Mesodermal cell (in vitro differentiated cells): ENCODE measurements at regions not wholly inside any gene's neighbourhood (a gene's known extent, or its start where the extent isn't known, plus 50 kb on each side); places are given as distances from the start of the nearest gene placed in this dataset.
"Not testable (repeated sequence)": the region's sequence is repeated elsewhere in the genome, so short reads cannot be mapped to it uniquely, and the experiment has no call there.

Experiments used
- H3K27ac ChIP-seq: 2 replicates; pipeline ENCODE4 v1.7.0; 2013; ENCODE audit warnings: mild to moderate bottlenecking, low read depth, low read length, moderate library complexity; ENCODE audit not compliant: severe bottlenecking
- H3K36me3 ChIP-seq: 2 replicates; pipeline ENCODE4 v1.7.1; 2013; ENCODE audit warnings: mild to moderate bottlenecking, low read length, moderate library complexity; ENCODE audit not compliant: control insufficient read depth, insufficient read depth
- H3K4me1 ChIP-seq: one replicate; pipeline ENCODE4 v1.7.1; 2013; ENCODE audit warnings: mild to moderate bottlenecking, low read length; ENCODE audit not compliant: insufficient read depth, control insufficient read depth, poor library complexity, severe bottlenecking
- H3K4me3 ChIP-seq: 2 replicates; pipeline ENCODE4 v1.7.0; 2013; ENCODE audit warnings: low read length, control low read depth, mild to moderate bottlenecking; ENCODE audit not compliant: insufficient read depth, poor library complexity, severe bottlenecking; ENCODE audit errors: extremely low read depth
- H3K9me3 ChIP-seq: 2 replicates; pipeline ENCODE4 v1.7.1; 2013; ENCODE audit warnings: mild to moderate bottlenecking, low read length, moderate library complexity; ENCODE audit not compliant: control insufficient read depth
- WGBS, 2 experiments: methylation state at CpG; one replicate each; pipeline ENCODE4 v1.1.5; 2013; ENCODE audit warnings: missing lambda C conversion rate in 2 of 2; ENCODE audit not compliant: insufficient coverage in 2 of 2; 5-methylcytosine and 5-hydroxymethylcytosine counted together

DNA sequence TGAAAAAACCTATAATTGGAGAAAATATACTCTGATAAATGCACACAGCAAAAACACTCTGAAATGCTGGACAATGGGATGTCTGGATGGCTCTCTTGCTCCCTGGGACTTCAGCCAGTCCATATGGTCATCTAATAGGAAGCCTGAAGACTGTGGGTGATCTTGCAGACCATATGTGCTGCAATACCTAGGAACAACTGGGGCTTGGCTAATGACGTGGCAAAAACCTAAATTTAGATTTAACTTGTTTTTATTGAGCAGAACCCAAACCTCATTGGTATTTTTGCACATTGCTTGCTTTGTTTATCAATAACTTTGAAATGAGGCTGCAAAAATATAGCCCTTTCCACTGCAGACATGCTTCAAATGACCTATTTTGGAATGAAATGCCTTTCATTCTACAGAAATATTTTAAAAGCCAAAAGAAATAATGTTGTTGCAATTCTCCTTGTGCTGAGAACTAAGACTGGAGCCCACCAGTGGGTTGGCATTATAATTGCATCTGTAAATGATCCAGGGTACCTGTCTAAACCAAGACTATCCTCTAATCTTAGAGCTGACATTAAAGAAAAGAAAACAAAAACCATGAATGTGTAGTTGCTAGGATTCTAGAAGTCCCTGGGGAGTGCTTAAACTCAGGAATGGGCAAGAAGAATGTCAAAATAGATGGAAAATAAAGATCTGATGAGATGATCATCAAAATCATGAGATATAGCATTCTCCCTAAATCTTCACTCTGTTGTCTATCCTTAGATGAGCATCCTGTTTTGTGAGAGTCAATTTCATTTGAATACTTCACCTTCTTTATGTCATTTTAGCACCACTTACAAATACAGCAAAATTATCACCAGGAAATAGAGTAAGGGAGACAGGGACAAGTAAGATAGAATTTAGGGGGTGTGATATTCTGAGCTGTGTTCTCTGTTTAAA is 152.1 kb upstream of the RIMS1 start:
- Histone ChIP-seq H3K36me3 (no peaks in the 10 kb centered on the region), H3K4me3 (no peak overlapping the region), H3K9me3 (no peaks in the 10 kb centered on the region), H3K27ac (no peak overlapping the region), H3K4me1 (no peaks in the 10 kb centered on the region)
- no CpG with 5 or more reads among the region's 1 CpG for WGBS, 2 experiments

DNA sequence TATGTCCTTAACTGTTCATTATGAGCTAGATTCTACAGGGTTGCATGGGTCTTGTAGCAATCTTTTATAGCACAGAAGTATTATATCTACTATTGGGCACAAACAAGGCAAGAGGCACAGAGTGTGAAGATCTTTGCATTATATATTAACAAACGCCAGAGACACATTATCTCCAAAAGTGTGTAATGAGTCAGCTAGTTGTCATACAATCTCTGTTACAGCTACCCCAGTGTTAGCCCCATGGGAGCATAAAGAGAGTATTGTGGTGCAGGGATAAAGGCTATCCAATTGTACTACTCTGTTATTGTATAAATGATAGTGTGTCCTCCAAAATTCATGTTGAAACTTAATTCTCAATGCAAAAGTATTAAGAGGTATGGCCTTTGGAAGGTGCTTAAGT is 148.4 kb upstream of the RIMS1 start:
- Histone ChIP-seq H3K27ac (no peak overlapping the region), H3K9me3 (no peaks in the 10 kb centered on the region), H3K4me1 (no peaks in the 10 kb centered on the region), H3K36me3 (no peaks in the 10 kb centered on the region), H3K4me3 (no peak overlapping the region)
- WGBS, 2 experiments: no CpG with 5 or more reads among the region's 1 CpG

DNA sequence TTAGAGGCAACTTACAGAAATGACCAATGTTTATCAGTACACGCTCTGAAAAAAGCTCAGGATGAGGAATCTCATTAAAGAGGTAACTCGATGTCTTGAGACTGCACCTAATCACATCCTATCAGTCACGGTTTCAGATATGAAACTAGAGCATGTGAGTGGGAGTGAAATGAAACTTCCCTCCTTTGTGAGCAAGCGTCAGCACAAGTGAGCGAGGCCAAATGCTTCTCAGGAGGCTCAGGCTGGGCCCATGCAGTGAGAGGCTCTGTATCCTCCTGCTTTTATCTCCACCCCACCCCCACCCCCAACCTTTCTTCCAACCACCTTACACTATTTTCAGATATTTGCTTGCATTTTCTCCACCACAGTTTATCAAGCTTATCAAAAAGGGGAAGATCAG is 140.8 kb upstream of the RIMS1 start:
- no peaks in the 10 kb centered on the region for H3K36me3 ChIP-seq
- WGBS, 2 experiments: 67% methylated on average over 1 of the region's 5 CpGs; no CpG with 5 or more reads in 1 of the 2 experiments

DNA sequence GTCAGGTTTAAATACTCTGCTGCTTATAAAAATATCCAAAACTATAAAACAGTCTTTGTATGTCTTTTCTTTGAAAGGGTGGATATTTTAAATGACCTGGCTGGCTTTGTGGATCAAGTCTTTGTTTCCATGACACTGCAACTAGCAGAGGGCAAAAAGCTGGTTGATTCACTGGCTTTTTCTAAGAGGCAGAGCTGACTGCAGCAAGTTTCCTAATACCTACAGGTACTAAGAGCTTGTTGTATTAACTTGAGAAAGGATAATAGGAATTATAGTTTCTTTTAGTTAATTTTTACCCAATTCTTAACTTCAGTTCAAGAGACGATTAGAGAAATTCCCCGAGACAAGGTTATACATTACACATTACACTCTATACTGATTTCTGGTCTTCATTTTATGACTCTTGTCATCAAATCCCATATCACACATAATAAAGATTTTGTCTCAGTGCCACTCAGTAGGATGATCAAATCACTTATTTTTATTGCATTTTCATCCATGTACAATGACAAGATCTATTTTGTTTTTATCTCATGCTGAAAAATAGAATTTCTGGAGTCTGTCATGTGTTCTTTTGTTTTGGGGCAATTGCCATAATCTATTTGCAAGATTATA is 120.1 kb upstream of the RIMS1 start:
- no peaks in the 10 kb centered on the region for H3K9me3 ChIP-seq
- no peaks in the 10 kb centered on the region for H3K36me3 ChIP-seq
- no peak overlapping the region for H3K27ac ChIP-seq
- H3K4me3 ChIP-seq: no peak overlapping the region
- WGBS, 2 experiments: 80% methylated on average over 2 of the region's 2 CpGs; no CpG with 5 or more reads in 1 of the 2 experiments
- H3K4me1 ChIP-seq: no peaks in the 10 kb centered on the region

More for the DNA sequence above, 140.8 kb upstream of the RIMS1 start:
- Histone ChIP-seq H3K9me3 (no peaks in the 10 kb centered on the region), H3K4me3 (no peak overlapping the region), H3K4me1 (no peaks in the 10 kb centered on the region), H3K27ac (no peak overlapping the region)

DNA sequence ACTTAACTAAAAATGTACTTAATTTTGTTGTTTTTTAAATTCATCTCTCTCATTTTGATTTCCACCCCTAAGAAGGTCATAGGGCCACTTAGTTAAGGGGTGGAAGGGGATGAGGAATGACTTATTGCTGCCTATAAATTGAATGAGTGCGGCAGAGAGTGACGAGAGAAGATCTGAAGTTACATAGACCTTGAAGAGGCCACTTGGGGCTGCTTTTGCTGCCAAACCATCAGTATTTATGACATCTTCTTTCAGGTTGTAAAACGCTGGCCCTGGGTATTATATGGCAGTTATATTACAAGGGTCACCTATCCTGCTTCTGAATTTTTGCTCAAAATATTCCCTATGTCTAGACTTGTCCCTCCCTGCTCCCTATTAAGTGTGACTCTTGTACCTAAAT is 119.6 kb upstream of the RIMS1 start:
- H3K27ac ChIP-seq: no peak overlapping the region
- no peaks in the 10 kb centered on the region for H3K9me3 ChIP-seq
- H3K4me3 ChIP-seq: no peak overlapping the region
- WGBS, 2 experiments: no CpG with 5 or more reads among the region's 3 CpGs
- H3K36me3 ChIP-seq: no peaks in the 10 kb centered on the region
- H3K4me1 ChIP-seq: no peaks in the 10 kb centered on the region

DNA sequence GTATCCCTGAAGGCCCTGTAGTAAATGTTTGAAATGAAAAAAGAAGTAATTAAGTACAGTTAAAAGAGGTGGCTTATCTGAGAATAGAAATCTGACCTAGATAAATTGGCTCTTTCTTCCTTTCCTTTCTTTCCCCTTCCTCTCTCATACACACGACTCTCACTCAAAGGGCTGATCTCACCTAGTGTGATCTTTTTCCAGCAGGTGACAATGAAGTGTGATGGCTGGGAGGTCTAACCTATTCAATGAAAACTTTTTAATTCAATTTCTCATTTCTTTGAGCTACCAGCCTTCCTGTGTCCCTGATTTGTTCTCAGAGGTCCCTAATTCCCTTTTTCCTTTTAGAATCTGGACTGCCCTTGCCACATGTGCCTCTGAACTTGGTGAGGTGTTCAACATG is 118.0 kb upstream of the RIMS1 start:
- Histone ChIP-seq H3K36me3 (no peaks in the 10 kb centered on the region), H3K9me3 (no peaks in the 10 kb centered on the region), H3K4me3 (no peak overlapping the region), H3K4me1 (no peaks in the 10 kb centered on the region), H3K27ac (no peak overlapping the region)
- WGBS, 2 experiments: no CpG with 5 or more reads among the region's 1 CpG

DNA sequence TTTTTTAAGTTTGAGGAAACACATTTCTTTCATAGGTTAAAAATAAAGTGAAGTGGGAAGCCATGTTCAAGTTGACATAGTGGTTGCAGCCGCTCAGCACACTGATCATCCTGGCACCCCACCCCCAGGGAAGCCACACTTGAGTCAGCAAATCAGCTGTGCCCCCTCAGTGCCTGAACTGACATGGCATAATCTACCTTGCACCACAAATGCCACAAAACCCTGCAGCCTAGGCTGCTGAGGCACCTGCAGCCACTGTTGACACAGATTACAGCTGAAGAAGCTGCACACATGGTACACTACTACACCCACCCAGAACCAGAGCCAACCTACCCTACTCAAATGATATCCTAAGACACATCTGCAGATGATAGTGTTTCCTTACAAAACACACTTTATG is 77.5 kb upstream of the RIMS1 start:
- WGBS, 2 experiments: 86% methylated on average over 1 of the region's 1 CpG; no CpG with 5 or more reads in 1 of the 2 experiments
- Histone ChIP-seq H3K4me3 (no peak overlapping the region), H3K27ac (no peak overlapping the region), H3K4me1 (no peaks in the 10 kb centered on the region), H3K36me3 (no peaks in the 10 kb centered on the region), H3K9me3 (peaks cover 6% of the 10 kb centered on the region)

DNA sequence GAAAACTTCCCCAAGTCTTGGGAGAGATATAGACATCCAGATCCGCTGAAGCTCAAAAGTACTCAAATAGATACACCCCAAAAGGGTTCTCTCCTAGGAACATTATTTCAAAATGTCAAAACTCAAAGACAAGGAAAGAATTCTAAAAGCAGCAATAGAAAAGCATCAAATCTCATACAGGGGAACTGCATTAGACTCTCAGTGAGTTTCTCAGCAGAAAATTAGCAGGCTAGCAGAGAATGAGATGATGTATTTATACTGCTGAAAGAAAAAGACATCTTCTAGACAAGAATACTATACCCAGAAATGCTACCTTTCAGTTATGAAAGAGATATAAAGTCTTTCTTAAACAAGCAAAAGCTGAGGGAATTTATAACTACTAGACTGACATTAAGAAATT is 75.5 kb upstream of the RIMS1 start:
- H3K27ac ChIP-seq: no peak overlapping the region
- H3K9me3 ChIP-seq: peaks cover 6% of the 10 kb centered on the region
- WGBS, 2 experiments: no CpG with 5 or more reads among the region's 1 CpG
- H3K36me3 ChIP-seq: no peaks in the 10 kb centered on the region
- H3K4me3 ChIP-seq: no peak overlapping the region
- H3K4me1 ChIP-seq: no peaks in the 10 kb centered on the region

DNA sequence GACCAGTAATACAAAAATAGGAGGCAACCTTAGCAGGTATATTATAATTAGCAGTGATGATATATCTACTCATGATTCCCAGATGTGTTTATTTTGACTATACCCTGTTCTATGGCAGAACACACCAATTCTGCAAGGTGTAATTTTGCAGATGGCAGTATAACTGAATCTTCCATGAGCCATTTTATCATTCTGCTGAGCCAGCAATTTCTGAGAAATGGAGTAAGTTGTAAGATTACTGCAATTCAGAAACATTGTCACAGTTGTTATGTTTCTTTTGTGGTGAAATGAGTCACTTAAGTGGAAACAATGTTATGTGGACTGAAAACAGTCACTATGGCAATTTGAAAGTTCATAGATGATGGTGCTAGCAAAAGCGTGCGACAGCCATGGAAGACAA is 63.7 kb upstream of the RIMS1 start:
- Histone ChIP-seq H3K36me3 (no peaks in the 10 kb centered on the region), H3K9me3 (no peaks in the 10 kb centered on the region), H3K27ac (no peak overlapping the region), H3K4me1 (no peaks in the 10 kb centered on the region), H3K4me3 (no peak overlapping the region)
- 100% methylated on average over 2 of the region's 2 CpGs; no CpG with 5 or more reads in 1 of the 2 experiments for WGBS, 2 experiments

DNA sequence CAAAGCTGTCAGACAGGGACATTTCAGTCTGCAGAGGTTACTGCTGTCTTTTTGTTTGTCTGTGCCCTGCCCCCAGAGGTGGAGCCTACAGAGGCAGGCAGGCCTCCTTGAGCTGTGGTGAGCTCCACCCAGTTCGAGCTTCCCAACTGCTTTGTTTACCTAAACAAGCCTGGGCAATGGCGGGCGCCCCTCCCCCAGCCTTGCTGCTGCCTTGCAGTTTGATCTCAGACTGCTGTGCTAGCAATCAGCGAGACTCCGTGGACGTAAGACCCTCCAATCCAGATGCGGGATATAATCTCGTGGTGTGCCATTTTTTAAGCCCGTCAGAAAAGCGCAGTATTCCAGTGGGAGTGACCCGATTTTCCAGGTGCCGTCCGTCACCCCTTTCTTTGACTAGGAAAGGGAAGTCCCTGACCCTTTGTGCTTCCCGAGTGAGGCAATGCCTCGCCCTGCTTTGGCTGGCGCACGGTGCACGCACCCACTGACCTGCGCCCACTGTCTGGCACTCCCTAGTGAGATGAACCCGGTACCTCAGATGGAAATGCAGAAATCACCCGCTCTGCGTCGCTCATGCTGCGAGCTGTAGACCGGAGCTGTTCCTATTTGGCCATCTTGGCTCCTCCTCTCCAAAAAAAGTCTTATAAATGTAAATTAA is 54.1 kb upstream of the RIMS1 start:
- not testable (repeated sequence) for H3K4me3 ChIP-seq, H3K9me3 ChIP-seq, H3K27ac ChIP-seq, H3K36me3 ChIP-seq, H3K4me1 ChIP-seq
- WGBS, 2 experiments: 86% methylated on average over 10 to 20 of the region's 25 CpGs
